GM23248 (cell line): ENCODE measurements at regions not wholly inside any gene's neighbourhood (a gene's known extent, or its start where the extent isn't known, plus 50 kb on each side); places are given as distances from the start of the nearest gene placed in this dataset.

Experiments used
- DNase-seq: peaks from one replicate; pipeline ENCODE4 v3.0.0-alpha.2; 2015
- H2AFZ ChIP-seq: fragments of 200-600 bp; sonication (generic); 2 replicates; pipeline ENCODE4 v1.6.1; 2016; ENCODE audit warnings: antibody characterized with exemption
- H3F3A ChIP-seq: fragments of 200-600 bp; sonication (generic); 2 replicates; pipeline ENCODE4 v1.6.1; 2016; ENCODE audit warnings: mild to moderate bottlenecking, antibody characterized with exemption, mixed run types; ENCODE audit not compliant: insufficient read depth
- H3K27ac ChIP-seq: fragments of 200-600 bp; sonication (generic); 2 replicates; pipeline ENCODE4 v1.5.1; 2016; ENCODE audit warnings: mild to moderate bottlenecking
- H3K27me3 ChIP-seq: fragments of 200-600 bp; sonication (generic); replicated peaks from 2 replicates; pipeline ENCODE4 v1.6.1; 2016; ENCODE audit warnings: mild to moderate bottlenecking; ENCODE audit not compliant: insufficient read depth
- H3K36me3 ChIP-seq: fragments of 200-600 bp; sonication (generic); 2 replicates; pipeline ENCODE4 v1.6.1; 2016; ENCODE audit warnings: low read depth, mild to moderate bottlenecking
- H3K4me1 ChIP-seq: fragments of 200-600 bp; sonication (generic); 2 replicates; pipeline ENCODE4 v1.6.1; 2016; ENCODE audit warnings: mild to moderate bottlenecking; ENCODE audit not compliant: insufficient read depth
- H3K4me2 ChIP-seq: fragments of 200-600 bp; sonication (generic); one replicate; pipeline ENCODE4 v1.6.1; 2016; ENCODE audit warnings: mild to moderate bottlenecking; ENCODE audit not compliant: unreplicated experiment
- H3K4me3 ChIP-seq: fragments of 200-600 bp; sonication (generic); 2 replicates; pipeline ENCODE4 v1.5.1; 2016; ENCODE audit warnings: mild to moderate bottlenecking
- H3K79me2 ChIP-seq: fragments of 200-600 bp; sonication (generic); 2 replicates; pipeline ENCODE4 v1.6.1; 2016; ENCODE audit warnings: mild to moderate bottlenecking; ENCODE audit not compliant: insufficient read depth
- H3K9ac ChIP-seq: fragments of 200-600 bp; sonication (generic); 2 replicates; pipeline ENCODE4 v1.6.1; 2016; ENCODE audit warnings: mild to moderate bottlenecking
- H3K9me2 ChIP-seq: fragments of 200-600 bp; sonication (generic); 2 replicates; pipeline ENCODE4 v1.6.1; 2016; ENCODE audit warnings: mixed run types, mild to moderate bottlenecking, moderate library complexity; ENCODE audit not compliant: insufficient read depth
- H3K9me3 ChIP-seq: fragments of 200-600 bp; sonication (generic); one replicate; pipeline ENCODE4 v1.6.1; 2017; ENCODE audit warnings: low read depth
- H4K20me1 ChIP-seq: fragments of 200-600 bp; sonication (generic); 2 replicates; pipeline ENCODE4 v1.6.0; 2016; ENCODE audit not compliant: insufficient read depth
- EZH2 ChIP-seq: fragments of 200-600 bp; sonication (generic); IDR thresholded peaks from 2 replicates; pipeline ENCODE4 v1.6.1; 2018; ENCODE audit warnings: antibody characterized with exemption, mild to moderate bottlenecking; ENCODE audit not compliant: insufficient read depth, poor library complexity, severe bottlenecking
- EZH2phosphoT487 ChIP-seq: fragments of 200-600 bp; sonication (generic); IDR thresholded peaks from 2 replicates; pipeline ENCODE4 v1.6.1; 2018; ENCODE audit warnings: antibody characterized with exemption, moderate library complexity, mild to moderate bottlenecking, low read depth; ENCODE audit not compliant: insufficient read depth
- WGBS, 2 experiments: methylation state at CpG; one replicate each; pipeline ENCODE4 v1.1.6; 2015 to 2017; ENCODE audit warnings: low lambda C conversion rate in 2 of 2, low coverage in 1 of 2; ENCODE audit errors: missing lambda C conversion rate in 2 of 2; 5-methylcytosine and 5-hydroxymethylcytosine counted together
- in situ Hi-C: fragments of 300-500 bp; cut with MboI; formaldehyde crosslinking; loops from 2 replicates; pipeline ENCODE4 v1.15.0; 2020

DNA sequence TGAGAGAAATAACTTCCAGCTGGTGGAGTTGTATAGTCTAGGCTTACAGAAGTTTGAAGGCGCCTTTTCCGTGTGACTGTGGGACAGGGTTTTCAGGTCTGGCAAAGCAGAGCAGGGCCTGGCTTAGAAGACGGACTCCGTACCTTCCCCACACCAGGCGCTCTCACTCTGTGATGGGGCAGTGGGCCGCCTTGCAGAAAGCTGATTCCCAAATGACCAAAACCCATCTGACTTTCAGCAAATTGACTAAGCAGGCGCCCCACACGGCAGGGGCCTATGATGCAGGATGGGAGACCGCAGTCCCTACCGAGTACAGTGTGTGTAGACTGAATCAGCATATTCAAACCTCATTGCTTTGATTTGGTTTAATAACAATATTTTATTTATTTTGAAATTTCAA, 85.8 kb upstream of the TMEM45B start:
- 57 to 59% methylated on average over 10 of the region's 10 CpGs for WGBS, 2 experiments
- Histone ChIP-seq H2AFZ (no peak overlapping the region), H3K9ac (no peak overlapping the region), H4K20me1 (no peaks in the 10 kb centered on the region), H3K4me1 (no peaks in the 10 kb centered on the region), H3F3A (no peaks in the 10 kb centered on the region), H3K79me2 (no peaks in the 10 kb centered on the region), H3K27me3 (peaks cover 66% of the 10 kb centered on the region), H3K4me3 (no peak overlapping the region), H3K9me2 (no peaks in the 10 kb centered on the region), H3K9me3 (no peaks in the 10 kb centered on the region), H3K36me3 (no peaks in the 10 kb centered on the region), H3K4me2 (no peak overlapping the region), H3K27ac (no peak overlapping the region)
- in situ Hi-C loops = loop anchor here (25.0 kb wide), 1 partner anchor 618 kb away; no protein-coding TSS in a partner anchor
- TF ChIP-seq EZH2phosphoT487 = no peak
- TF ChIP-seq EZH2 = no peak
- DNase-seq = no peak

- WGBS, 2 experiments = 51 to 52% methylated on average over 8 of the region's 8 CpGs
- TF ChIP-seq EZH2 (no peak), EZH2phosphoT487 (no peak)
- H4K20me1 ChIP-seq = no peaks in the 10 kb centered on the region
- no peaks in the 10 kb centered on the region for H3K9me3 ChIP-seq
- no peaks in the 10 kb centered on the region for H3F3A ChIP-seq
- no peak overlapping the region for H2AFZ ChIP-seq
- H3K27me3 ChIP-seq = peaks cover 62% of the 10 kb centered on the region
- H3K9me2 ChIP-seq = no peaks in the 10 kb centered on the region
- no peaks in the 10 kb centered on the region for H3K36me3 ChIP-seq
- no peak overlapping the region for H3K27ac ChIP-seq
- no peak overlapping the region for H3K4me2 ChIP-seq
- no peak overlapping the region for H3K4me3 ChIP-seq
- no peak overlapping the region for H3K9ac ChIP-seq
- H3K4me1 ChIP-seq = no peaks in the 10 kb centered on the region
- in situ Hi-C loops = loop anchor here (25.0 kb wide), 1 partner anchor 619 kb away; no protein-coding TSS in a partner anchor
- H3K79me2 ChIP-seq = no peaks in the 10 kb centered on the region
- no peak for DNase-seq
These were observed 84.3 kb upstream of the TMEM45B start for GRCh38 chr11:129731316-129731715.

GRCh38 chr11:129732941-129733340, 82.7 kb upstream of the TMEM45B start:
- no peaks in the 10 kb centered on the region for H3K4me1 ChIP-seq
- no peaks in the 10 kb centered on the region for H3K9me3 ChIP-seq
- H4K20me1 ChIP-seq = no peaks in the 10 kb centered on the region
- no peak overlapping the region for H2AFZ ChIP-seq
- DNase-seq = no peak
- peaks cover 77% of the 10 kb centered on the region for H3K27me3 ChIP-seq
- H3K27ac ChIP-seq = no peak overlapping the region
- no peaks in the 10 kb centered on the region for H3K79me2 ChIP-seq
- no peaks in the 10 kb centered on the region for H3K36me3 ChIP-seq
- TF ChIP-seq EZH2 = no peak
- no peak for TF ChIP-seq EZH2phosphoT487
- H3K4me2 ChIP-seq = no peak overlapping the region
- WGBS, 2 experiments = 27 to 37% methylated on average over 4 of the region's 4 CpGs
- H3F3A ChIP-seq = no peaks in the 10 kb centered on the region
- in situ Hi-C loops = loop anchor here (25.0 kb wide), 1 partner anchor 621 kb away; no protein-coding TSS in a partner anchor
- no peak overlapping the region for H3K9ac ChIP-seq
- no peak overlapping the region for H3K4me3 ChIP-seq
- H3K9me2 ChIP-seq = no peaks in the 10 kb centered on the region

- Histone ChIP-seq H3K27ac (no peak overlapping the region), H3K9me3 (no peaks in the 10 kb centered on the region), H3K36me3 (no peaks in the 10 kb centered on the region), H3K9ac (no peak overlapping the region), H4K20me1 (no peaks in the 10 kb centered on the region), H3K4me2 (no peak overlapping the region), H3K9me2 (no peaks in the 10 kb centered on the region), H3K4me1 (no peaks in the 10 kb centered on the region), H3K27me3 (peaks cover 77% of the 10 kb centered on the region), H2AFZ (no peak overlapping the region), H3K79me2 (no peaks in the 10 kb centered on the region), H3F3A (no peaks in the 10 kb centered on the region), H3K4me3 (no peak overlapping the region)
- no peak for TF ChIP-seq EZH2phosphoT487
- no peak for TF ChIP-seq EZH2
- 40 to 44% methylated on average over 9 of the region's 9 CpGs for WGBS, 2 experiments
- in situ Hi-C loops = loop anchor here (25.0 kb wide), 1 partner anchor 621 kb away; no protein-coding TSS in a partner anchor
- DNase-seq = no peak
These were observed 82.3 kb upstream of the TMEM45B start for GRCh38 chr11:129733384-129733783.

DNA sequence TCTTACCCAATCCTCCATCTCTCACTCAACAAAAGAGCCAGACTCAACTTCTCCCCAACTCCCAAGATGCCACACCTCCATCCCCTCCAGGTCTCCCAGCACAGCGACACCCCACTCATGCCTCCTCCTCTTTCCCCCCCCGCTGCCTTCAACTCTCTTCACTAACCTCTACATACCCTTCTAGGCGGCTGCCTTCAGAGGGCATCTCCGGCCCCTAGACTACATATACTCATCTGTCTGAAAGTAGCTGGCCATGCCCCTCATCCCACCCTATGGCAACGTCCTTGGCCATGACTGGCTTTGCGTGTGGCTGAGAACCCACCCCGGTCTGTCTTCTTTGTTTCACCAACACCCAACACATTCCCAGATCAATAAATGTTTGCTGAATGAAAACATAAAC, 81.7 kb upstream of the TMEM45B start:
- Histone ChIP-seq H3F3A (no peaks in the 10 kb centered on the region), H3K79me2 (no peaks in the 10 kb centered on the region), H3K9ac (no peak overlapping the region), H3K4me2 (no peak overlapping the region), H2AFZ (no peak overlapping the region), H3K9me2 (no peaks in the 10 kb centered on the region), H3K9me3 (no peaks in the 10 kb centered on the region), H4K20me1 (no peaks in the 10 kb centered on the region), H3K36me3 (no peaks in the 10 kb centered on the region), H3K27ac (no peak overlapping the region), H3K4me3 (no peak overlapping the region), H3K27me3 (peaks cover 77% of the 10 kb centered on the region), H3K4me1 (no peaks in the 10 kb centered on the region)
- 36 to 46% methylated on average over 7 of the region's 7 CpGs for WGBS, 2 experiments
- in situ Hi-C loops = loop anchor here (25.0 kb wide), 1 partner anchor 622 kb away; no protein-coding TSS in a partner anchor
- no peak for DNase-seq
- TF ChIP-seq EZH2 (no peak), EZH2phosphoT487 (no peak)
